A673 (cell line): ENCODE measurements at regions not wholly inside any gene's neighbourhood (a gene's known extent, or its start where the extent isn't known, plus 50 kb on each side); places are given as distances from the start of the nearest gene placed in this dataset.

Experiments used
- BruUV-seq: library from RNA; stranded (reverse); fragments of 400-500 nt; replicated peaks from 2 replicates; lab custom pipeline; 2021; lab: Mats Ljungman, UMichigan
- CTCF ChIA-PET: fragments of 300-600 bp; sonication (Branson Sonifier 250); formaldehyde crosslinking; loops from one replicate; lab custom pipeline; 2022; ENCODE audit warnings: antibody characterized with exemption; lab: Charles Lee
- POLR2A ChIA-PET: fragments of 300-600 bp; sonication (Branson Sonifier 250); formaldehyde crosslinking; loops from one replicate; lab custom pipeline; 2022; ENCODE audit warnings: antibody characterized with exemption; ENCODE audit not compliant: low non-redundant PET; lab: Charles Lee
- DNase-seq: peaks from one replicate; pipeline ENCODE4 v3.0.0-alpha.2; 2015; ENCODE audit warnings: low spot score
- H3K27ac ChIP-seq: fragments of 200-600 bp; sonication (generic); 2 replicates; pipeline ENCODE4 v1.5.1; 2016; ENCODE audit warnings: mixed run types, low read depth, mild to moderate bottlenecking, mixed read lengths, antibody characterized with exemption, low read length; ENCODE audit not compliant: poor library complexity, severe bottlenecking
- H3K27me3 ChIP-seq: fragments of 200-600 bp; sonication (generic); replicated peaks from 2 replicates; pipeline ENCODE4 v1.6.1; 2017; ENCODE audit warnings: mixed run types, low read depth, mild to moderate bottlenecking, mixed read lengths, antibody characterized with exemption, low read length; ENCODE audit not compliant: insufficient read depth, poor library complexity
- H3K36me3 ChIP-seq: fragments of 200-600 bp; sonication (generic); 2 replicates; pipeline ENCODE4 v1.6.1; 2016; ENCODE audit warnings: mixed run types, mild to moderate bottlenecking, mixed read lengths, antibody characterized with exemption, low read length; ENCODE audit not compliant: insufficient read depth, poor library complexity, severe bottlenecking
- H3K4me1 ChIP-seq: fragments of 200-600 bp; sonication (generic); 2 replicates; pipeline ENCODE4 v1.6.1; 2017; ENCODE audit warnings: mixed run types, mild to moderate bottlenecking, mixed read lengths, antibody characterized with exemption, low read length; ENCODE audit not compliant: insufficient read depth, poor library complexity, severe bottlenecking
- H3K4me3 ChIP-seq: fragments of 200-600 bp; sonication (generic); 2 replicates; pipeline ENCODE4 v1.5.1; 2016; ENCODE audit warnings: low read depth, mixed run types, mild to moderate bottlenecking, mixed read lengths, low read length; ENCODE audit not compliant: poor library complexity, severe bottlenecking
- H3K9me3 ChIP-seq: fragments of 200-600 bp; sonication (generic); 2 replicates; pipeline ENCODE4 v1.6.1; 2016; ENCODE audit warnings: mixed run types, low read depth, mild to moderate bottlenecking, mixed read lengths, antibody characterized with exemption, low read length; ENCODE audit not compliant: poor library complexity, severe bottlenecking
- EZH2 ChIP-seq: fragments of 200-600 bp; sonication (generic); IDR thresholded peaks from 2 replicates; pipeline ENCODE4 v1.6.1; 2017; ENCODE audit warnings: borderline replicate concordance, low read depth, mild to moderate bottlenecking, mixed read lengths, antibody characterized with exemption, low read length; ENCODE audit not compliant: poor library complexity, severe bottlenecking
- intact Hi-C: fragments of 100-400 bp; cut with micrococcal nuclease; formaldehyde crosslinking; loops from one replicate; pipeline ENCODE4 v1.10.0; 2022; ENCODE audit not compliant: unreplicated experiment
- TF ChIP-seq, protein P1 (sequence below): fragments of 300-800, 200-600 bp; sonication (generic); conservative IDR thresholded peaks from 2 replicates; pipeline ENCODE4 v1.5.1; 2017; ENCODE audit warnings: low read depth, mild to moderate bottlenecking, antibody characterized with exemption, low read length, moderate library complexity, mixed read lengths

DNA sequence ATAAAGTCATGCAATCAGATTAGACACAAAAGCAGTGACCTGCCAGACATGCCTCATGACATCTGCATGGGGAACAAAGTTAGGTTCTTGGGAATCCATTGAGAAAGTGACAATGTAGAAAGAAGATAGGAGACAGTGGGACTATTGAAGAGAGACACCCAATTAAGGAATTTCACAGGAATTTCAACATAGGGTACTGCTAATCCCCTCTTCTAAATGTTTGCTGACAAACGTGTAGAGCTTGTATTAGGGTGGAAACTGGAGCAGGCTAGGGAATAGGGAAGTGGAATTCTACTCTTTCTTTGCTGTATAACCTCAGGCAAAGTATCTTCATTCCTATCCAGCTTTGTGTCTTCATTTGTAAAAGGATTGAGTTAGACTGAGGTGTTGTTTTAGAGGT lies 409.4 kb upstream of the SASH1 start:
- DNase-seq = no peak
- CTCF ChIA-PET = no interaction called here
- intact Hi-C loops = no loop called here
- POLR2A ChIA-PET = no interaction called here
- Histone ChIP-seq H3K4me1 (no peaks in the 10 kb centered on the region), H3K27me3 (no peaks in the 10 kb centered on the region), H3K9me3 (no peaks in the 10 kb centered on the region), H3K27ac (no peak overlapping the region), H3K4me3 (no peak overlapping the region), H3K36me3 (no peaks in the 10 kb centered on the region)
- TF ChIP-seq, protein P1, sequence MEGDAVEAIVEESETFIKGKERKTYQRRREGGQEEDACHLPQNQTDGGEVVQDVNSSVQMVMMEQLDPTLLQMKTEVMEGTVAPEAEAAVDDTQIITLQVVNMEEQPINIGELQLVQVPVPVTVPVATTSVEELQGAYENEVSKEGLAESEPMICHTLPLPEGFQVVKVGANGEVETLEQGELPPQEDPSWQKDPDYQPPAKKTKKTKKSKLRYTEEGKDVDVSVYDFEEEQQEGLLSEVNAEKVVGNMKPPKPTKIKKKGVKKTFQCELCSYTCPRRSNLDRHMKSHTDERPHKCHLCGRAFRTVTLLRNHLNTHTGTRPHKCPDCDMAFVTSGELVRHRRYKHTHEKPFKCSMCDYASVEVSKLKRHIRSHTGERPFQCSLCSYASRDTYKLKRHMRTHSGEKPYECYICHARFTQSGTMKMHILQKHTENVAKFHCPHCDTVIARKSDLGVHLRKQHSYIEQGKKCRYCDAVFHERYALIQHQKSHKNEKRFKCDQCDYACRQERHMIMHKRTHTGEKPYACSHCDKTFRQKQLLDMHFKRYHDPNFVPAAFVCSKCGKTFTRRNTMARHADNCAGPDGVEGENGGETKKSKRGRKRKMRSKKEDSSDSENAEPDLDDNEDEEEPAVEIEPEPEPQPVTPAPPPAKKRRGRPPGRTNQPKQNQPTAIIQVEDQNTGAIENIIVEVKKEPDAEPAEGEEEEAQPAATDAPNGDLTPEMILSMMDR = no peak
- no peak for TF ChIP-seq EZH2
- BruUV-seq = no TSS peak

DNA sequence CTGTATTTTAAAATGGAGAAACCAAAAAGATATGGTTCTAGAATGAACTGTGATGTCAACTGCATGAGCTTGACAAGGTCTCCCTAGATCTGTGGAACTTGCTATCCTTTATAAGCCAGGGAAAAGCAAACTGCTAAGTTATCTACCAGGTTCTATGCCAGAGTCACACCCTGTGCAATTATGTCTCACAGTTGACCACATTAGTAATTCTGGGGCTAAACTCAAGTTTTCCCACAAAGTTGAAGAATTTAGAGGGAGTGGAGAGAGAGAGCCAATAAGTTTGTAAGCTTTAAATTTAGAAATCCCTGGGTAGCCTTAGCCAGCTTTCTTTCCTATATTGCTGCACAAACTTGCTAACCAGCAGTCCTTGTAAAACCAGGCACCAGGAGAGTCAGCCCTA lies 407.0 kb upstream of the SASH1 start:
- no peaks in the 10 kb centered on the region for H3K27me3 ChIP-seq
- H3K4me1 ChIP-seq = no peaks in the 10 kb centered on the region
- ChIA-PET POLR2A (no interaction called here), CTCF (no interaction called here)
- intact Hi-C loops = no loop called here
- H3K36me3 ChIP-seq = no peaks in the 10 kb centered on the region
- TF ChIP-seq, protein P1 = no peak
- no peak overlapping the region for H3K27ac ChIP-seq
- no peak overlapping the region for H3K4me3 ChIP-seq
- no peak for DNase-seq
- no TSS peak for BruUV-seq
- no peaks in the 10 kb centered on the region for H3K9me3 ChIP-seq

DNA sequence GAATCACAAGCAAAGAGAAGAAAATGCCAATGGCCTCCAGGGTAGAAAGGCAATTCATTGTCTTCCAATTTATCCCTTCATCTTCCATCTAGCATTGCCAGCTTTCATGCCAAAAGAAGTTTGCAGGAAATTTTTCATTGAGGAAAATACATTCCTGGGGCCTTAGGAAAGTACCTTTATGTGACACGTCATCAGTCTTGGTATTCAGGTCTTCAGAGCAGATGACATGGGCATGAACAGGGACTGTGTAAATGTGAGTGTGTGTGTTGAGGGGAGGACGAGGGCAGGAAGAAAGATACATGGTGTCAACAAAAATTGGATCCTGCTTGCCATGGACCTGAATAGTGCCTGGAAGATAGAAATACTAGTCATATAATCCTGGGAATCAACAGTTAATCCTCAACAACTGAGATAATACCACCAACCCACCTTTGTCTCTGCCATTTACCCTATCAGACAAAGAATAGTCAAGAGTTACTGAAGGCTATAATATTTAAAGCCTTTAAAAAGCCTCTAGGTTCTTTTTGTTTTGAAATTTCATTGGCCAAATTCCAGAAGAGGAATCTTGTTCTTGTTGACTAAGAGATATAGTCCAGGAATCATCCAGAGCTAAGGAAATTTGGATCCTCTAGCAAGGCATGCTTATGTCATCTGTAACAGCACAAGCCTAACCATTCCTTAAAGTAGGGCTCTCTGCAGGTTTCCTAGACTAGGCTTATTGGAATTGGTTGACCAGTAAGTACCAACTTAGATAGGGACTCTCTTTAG lies 405.8 kb upstream of the SASH1 start:
- H3K27ac ChIP-seq = no peak overlapping the region
- BruUV-seq = no TSS peak
- H3K36me3 ChIP-seq = no peaks in the 10 kb centered on the region
- H3K4me1 ChIP-seq = peaks cover 6% of the 10 kb centered on the region
- no peaks in the 10 kb centered on the region for H3K9me3 ChIP-seq
- ChIA-PET CTCF (no interaction called here), POLR2A (no interaction called here)
- intact Hi-C loops = no loop called here
- H3K4me3 ChIP-seq = no peak overlapping the region
- H3K27me3 ChIP-seq = no peaks in the 10 kb centered on the region
- no peak for DNase-seq
- no peak for TF ChIP-seq EZH2
- TF ChIP-seq, protein P1 = no peak
